Activated T-cell treated with anti-CD3 and anti-CD28 coated beads for 24 hours (primary cell): ENCODE measurements at regions not wholly inside any gene's neighbourhood (a gene's known extent, or its start where the extent isn't known, plus 50 kb on each side); places are given as distances from the start of the nearest gene placed in this dataset.

Experiments used
- DNase-seq: peaks from one replicate; pipeline ENCODE4 v3.0.0-alpha.2; 2020; ENCODE audit warnings: low read depth

- DNase-seq, result no peak
These were observed 160.0 kb downstream of the NDUFA10 start for GRCh38 chr2:239865059-239865639.

DNA sequence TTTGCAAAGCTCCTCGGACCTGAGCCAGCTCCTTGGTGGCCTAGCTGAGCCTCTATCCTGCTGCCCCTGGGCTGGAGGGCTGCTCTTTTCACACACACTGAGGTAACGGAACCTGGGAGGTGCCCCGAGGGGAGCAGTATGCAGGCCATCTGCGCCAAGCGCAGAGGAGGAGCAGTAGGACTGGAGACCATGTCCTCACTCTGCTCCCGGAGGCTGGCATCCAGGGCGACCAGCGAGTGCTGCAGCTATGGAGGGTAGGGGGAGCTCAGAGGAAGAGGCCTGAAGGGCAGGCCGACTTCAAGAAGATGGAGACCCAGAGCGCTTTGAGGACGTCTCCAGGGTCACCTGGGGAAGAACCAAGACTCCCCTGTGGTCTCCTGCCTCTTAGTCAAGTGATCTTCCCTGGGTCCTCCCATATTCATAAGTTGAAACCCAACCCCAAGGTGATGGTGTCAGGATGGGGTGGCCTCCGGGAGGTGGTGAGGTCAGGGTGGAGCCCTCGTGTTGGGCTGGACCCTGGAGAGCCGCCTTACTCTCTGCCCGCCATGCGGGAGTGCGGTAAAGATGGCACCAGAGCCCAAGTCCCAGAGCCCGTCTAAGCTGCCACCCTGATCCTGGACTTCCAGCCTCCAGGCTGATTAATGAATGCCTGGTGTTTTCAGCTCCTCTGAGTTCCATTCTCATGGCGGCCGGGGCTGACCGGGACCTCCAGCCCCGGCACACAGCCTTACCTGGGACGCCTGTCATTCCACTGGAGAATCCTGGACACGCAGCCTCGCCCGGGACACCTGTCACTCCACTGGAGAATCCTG lies 160.7 kb downstream of the NDUFA10 start:
- no peak for DNase-seq

DNA sequence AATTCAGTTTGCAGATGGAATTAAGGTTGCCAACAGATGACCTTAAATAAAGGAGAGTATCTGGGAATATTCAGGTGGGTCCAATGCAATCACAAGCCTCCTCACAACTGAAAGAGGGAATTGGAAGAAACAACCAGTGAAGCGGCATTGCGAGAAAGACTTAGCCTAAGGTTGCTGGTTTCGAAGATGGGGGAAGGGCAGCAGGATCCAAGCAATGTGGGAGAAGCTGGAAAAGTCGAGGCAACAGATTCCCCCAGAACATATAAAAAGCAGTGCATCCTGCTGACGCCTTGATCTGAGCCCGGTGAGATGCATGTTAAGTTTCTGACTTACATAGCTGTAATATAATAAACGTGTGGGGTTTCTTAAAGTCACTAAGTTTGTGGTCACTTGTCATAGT lies 162.5 kb downstream of the NDUFA10 start:
- no peak for DNase-seq

DNA sequence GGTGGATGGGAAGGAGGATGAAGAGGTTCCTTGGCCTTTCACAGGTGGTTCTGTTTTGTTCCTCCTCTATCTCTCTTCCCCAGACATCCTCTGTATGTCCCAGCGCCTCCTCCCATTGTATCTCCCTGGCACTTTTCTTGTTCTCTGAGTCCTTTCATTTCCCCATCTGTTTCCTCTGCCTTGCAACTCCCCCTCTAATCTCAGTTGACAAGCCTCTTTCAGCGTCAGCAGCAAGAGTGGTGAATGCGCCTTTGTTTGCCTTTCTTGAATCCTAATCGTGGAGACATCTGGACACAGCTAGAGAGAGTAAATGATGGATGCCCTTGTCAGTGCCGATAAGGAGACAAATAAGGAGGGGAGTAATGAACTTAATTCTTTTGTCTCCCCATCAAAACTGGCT lies 167.0 kb downstream of the NDUFA10 start:
- DNase-seq, result no peak

DNA sequence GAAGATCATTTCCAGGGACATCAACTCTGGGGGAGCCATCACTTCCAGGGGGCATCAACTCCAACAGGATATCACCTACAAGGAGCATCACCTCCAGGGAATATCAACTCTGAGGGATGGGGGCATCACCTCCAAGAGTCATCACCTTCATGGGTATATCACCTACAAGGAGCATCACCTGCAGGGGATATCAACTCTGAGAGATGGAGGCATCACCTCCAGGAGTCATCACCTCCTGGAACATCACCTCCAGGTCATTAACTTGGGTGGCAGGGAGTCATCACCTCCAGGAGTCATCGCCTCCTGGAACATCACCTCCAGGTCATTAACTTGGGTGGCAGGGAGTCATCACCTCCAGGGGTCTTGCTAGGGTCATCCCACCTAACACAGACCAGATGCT lies 167.6 kb downstream of the NDUFA10 start:
- DNase-seq, result no peak

GRCh38 chr2:239856620-239857285 lies 168.4 kb downstream of the NDUFA10 start:
- no peak for DNase-seq

- no peak for DNase-seq
These were observed 169.1 kb downstream of the NDUFA10 start for GRCh38 chr2:239855863-239856587.

GRCh38 chr2:239854596-239854995 lies 170.5 kb downstream of the NDUFA10 start:
- no peak for DNase-seq

- DNase-seq, result no peak
These were observed 171.3 kb downstream of the NDUFA10 start for GRCh38 chr2:239853706-239854327.

GRCh38 chr2:239853121-239853520 lies 172.0 kb downstream of the NDUFA10 start:
- no peak for DNase-seq

DNA sequence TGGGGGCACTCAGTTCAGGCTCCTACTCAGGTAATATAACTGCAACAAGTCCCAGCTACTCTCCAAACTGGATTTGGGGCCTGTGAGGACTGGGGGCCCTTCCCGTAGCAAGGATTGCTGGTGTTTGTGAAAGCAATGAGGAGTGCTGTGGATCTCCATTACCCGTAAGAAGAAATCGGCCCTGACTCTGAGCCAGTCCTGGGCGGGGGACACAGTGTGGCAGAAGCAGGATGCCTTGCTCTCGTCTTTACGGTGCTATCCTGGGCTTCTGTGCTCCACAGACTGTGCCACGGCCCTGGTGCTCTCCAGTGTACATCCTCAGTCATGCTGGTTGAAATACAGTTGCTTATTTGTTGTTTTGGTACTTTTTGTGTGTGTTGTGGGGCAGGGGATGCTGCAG lies 172.9 kb downstream of the NDUFA10 start:
- no peak for DNase-seq

DNA sequence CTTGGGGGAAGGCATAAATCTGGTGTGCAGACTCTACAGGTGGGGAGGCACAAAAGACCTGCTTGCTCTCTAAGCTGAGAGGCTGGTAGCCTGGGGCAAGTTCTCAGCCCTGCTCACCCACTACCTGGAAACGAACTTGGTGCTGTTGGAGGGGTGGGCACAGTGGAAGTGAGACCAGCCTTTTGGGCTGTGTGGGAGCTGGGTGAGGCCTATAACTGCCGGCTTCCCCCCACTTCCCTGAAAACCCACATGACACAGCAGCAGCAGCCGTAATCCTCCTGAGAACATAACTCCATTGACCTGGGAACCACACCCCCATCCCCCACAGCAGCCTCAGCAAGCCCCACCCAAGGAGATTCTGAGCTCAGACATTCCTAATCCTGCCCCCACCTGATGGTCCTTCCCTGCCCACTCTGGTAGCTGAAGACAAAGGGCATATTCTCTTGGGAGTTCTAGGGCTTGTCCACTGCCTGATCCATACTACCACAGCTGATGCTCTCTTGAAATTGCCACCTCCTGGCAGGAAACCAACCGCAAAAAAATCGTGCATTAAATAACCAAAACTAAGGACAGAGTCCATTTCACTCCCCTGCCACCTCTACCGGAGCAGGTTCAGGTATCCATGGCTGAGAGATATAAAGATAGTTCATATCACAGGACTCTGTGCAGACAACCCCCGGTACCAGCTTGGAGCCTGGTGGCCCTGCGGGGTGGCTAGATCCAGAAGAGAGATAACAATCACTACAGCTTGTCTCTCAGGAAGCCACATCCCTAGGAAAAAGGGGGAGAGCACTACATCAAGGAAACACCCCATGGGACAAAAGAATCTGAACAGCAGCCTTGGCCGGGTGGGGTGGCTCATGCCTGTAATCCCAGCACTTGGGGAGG lies 178.1 kb downstream of the NDUFA10 start:
- DNase-seq, result no peak

- no peak for DNase-seq
These were observed 179.2 kb downstream of the NDUFA10 start for GRCh38 chr2:239845968-239846367.

DNA sequence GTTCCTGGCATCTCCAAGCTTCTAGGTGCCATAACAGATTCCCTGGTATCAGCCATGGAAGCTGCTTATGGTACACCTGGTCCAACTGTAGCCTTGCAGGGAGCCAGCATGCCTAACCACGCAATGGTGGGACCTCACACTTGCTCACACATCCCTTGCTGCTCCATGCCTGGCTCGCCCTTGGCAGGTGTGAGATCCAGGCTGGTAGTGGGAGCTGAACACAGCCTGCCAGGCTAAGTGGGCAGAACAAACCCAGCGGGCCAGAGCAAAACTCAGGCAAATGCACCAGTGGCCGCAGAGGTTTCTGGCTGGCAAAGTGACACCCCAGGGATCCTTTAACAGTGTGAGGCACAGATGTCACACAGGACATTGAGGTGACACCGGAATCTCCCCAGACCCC lies 185.8 kb downstream of the NDUFA10 start:
- no peak for DNase-seq

DNA sequence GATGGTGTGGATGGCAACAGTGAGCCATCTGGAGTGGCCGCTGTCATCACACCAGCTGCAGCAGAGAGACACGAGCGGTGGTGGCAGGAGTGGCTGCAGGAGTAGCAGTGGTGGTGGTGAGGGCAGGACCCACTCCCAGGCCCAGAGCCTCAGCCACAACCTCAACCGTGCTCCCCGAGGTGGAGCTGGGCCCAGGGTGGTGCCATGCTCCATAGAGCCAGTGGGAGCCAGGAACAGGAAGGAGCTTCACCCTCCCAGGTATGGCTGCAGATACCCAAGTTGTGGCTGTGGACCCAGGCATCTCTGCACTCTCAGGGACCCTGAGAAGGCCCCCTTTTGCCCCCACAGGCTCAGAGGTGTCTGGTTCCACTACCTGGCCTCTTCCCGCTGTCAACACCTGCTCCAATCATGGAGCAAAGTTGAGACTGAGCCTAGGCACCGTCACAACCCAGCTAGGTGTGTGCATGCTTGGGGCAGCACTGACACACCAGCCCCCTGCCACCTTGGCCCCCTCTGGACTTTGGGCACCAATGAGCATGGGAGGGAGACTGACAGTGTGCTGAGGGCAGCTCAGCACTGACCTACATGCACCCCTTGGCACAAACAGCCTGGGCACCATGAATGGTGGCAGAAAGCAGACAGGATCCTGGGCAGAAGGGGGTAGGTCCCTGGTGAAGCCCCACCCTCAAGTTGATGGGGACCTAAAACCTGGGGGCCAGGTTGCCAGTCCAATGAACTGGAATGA lies 188.9 kb downstream of the NDUFA10 start:
- DNase-seq, result no peak

DNA sequence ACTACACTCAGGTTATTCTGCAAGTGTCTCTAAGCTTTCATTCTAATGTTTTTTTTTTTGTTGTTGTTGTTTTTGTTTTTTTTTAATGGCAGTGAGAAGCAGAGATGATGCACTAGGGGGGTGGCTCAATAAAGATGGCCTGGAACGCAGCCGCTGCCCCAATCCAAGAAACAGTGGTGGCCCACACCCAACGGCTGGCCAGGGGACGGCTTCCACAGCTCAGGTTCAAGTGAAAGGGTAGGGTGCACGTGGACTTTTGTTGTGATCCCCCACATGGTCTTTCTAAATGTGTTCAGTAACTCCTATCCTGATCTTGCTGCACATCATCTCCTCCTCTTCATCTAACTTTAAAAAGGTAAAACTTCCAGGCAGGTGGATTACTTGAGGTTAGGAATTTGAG lies 190.1 kb downstream of the NDUFA10 start:
- no peak for DNase-seq

- DNase-seq, result no peak
These were observed 191.0 kb downstream of the NDUFA10 start for GRCh38 chr2:239834143-239834542.

GRCh38 chr2:239833269-239834109 lies 191.7 kb downstream of the NDUFA10 start:
- no peak for DNase-seq

DNA sequence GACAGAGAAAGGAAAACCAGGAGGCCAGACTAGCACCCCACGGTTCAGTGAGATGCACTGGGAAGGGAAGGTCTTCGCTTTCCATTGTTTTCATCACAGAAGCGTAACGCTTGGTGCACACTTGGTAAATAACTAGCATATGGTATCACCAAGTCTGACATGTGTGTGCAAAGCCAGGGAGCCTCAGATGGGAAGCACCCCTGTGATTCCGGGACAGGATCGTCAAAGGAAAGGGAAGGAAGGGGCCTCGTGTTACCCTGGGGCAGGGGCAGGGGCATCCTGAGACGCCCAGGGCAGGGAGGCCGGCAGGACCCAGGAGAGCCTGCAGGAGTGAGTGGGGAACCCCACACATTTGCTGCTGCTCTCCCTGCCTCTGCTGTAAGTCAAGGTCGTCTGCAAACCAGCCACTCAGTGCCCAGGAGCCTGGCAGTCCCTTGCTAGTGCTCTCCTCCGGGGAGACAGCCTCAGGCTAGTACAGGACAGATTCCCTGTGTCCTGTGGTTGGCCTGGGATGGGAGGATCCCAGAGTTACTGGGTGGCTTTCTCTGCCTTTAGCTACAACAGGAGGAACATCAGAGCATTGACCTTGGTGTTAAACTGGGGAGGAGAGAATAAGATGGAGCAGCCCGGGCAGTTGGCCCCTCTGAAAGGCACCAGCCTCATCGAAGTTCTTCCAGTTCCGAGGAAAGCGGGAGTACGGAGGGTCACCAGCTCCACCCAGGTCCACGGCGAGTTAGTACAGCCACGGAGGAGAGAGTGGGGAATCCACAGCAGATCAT lies 192.5 kb downstream of the NDUFA10 start:
- DNase-seq, result no peak
